WERI-Rb-1 (cell line): ENCODE measurements at regions not wholly inside any gene's neighbourhood (a gene's known extent, or its start where the extent isn't known, plus 50 kb on each side); places are given as distances from the start of the nearest gene placed in this dataset.

Experiments used
- DNase-seq: peaks from one replicate; pipeline ENCODE4 v3.0.0-alpha.2; 2020
- H3K27ac ChIP-seq: fragments of 250-450 bp; sonication (Bioruptor Pico); 2 replicates; pipeline ENCODE4 v1.5.1; 2020; ENCODE audit warnings: mild to moderate bottlenecking, moderate library complexity
- H3K27me3 ChIP-seq: fragments of 250-450 bp; sonication (Bioruptor Pico); 2 replicates; pipeline ENCODE4 v1.5.1; 2021; ENCODE audit warnings: mild to moderate bottlenecking, low read depth, moderate library complexity; ENCODE audit not compliant: insufficient read depth, severe bottlenecking
- H3K36me3 ChIP-seq: fragments of 250-450 bp; sonication (Bioruptor Pico); 2 replicates; pipeline ENCODE4 v1.5.1; 2020; ENCODE audit warnings: mild to moderate bottlenecking, moderate library complexity
- H3K4me3 ChIP-seq: 2 replicates; pipeline ENCODE4 v1.5.1; 2011; ENCODE audit warnings: low read depth, mild to moderate bottlenecking, control low read depth, low read length
- H3K9me3 ChIP-seq: fragments of 250-450 bp; sonication (Bioruptor Pico); 2 replicates; pipeline ENCODE4 v1.5.1; 2021; ENCODE audit warnings: mild to moderate bottlenecking, moderate library complexity; ENCODE audit not compliant: severe bottlenecking
- TF ChIP-seq, protein P1 (sequence below): IDR thresholded peaks from 2 replicates; pipeline ENCODE4 v1.5.1; 2011; ENCODE audit warnings: low read depth, mild to moderate bottlenecking, control low read depth, inconsistent platforms, low read length

GRCh38 chr10:58082248-58082647 lies 185.4 kb downstream of the IPMK start:
- TF ChIP-seq, protein P1, sequence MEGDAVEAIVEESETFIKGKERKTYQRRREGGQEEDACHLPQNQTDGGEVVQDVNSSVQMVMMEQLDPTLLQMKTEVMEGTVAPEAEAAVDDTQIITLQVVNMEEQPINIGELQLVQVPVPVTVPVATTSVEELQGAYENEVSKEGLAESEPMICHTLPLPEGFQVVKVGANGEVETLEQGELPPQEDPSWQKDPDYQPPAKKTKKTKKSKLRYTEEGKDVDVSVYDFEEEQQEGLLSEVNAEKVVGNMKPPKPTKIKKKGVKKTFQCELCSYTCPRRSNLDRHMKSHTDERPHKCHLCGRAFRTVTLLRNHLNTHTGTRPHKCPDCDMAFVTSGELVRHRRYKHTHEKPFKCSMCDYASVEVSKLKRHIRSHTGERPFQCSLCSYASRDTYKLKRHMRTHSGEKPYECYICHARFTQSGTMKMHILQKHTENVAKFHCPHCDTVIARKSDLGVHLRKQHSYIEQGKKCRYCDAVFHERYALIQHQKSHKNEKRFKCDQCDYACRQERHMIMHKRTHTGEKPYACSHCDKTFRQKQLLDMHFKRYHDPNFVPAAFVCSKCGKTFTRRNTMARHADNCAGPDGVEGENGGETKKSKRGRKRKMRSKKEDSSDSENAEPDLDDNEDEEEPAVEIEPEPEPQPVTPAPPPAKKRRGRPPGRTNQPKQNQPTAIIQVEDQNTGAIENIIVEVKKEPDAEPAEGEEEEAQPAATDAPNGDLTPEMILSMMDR, result no peak
- Histone ChIP-seq H3K27ac (no peak overlapping the region), H3K4me3 (no peak overlapping the region), H3K27me3 (no peaks in the 10 kb centered on the region), H3K9me3 (no peaks in the 10 kb centered on the region), H3K36me3 (no peaks in the 10 kb centered on the region)
- no peak for DNase-seq

DNA sequence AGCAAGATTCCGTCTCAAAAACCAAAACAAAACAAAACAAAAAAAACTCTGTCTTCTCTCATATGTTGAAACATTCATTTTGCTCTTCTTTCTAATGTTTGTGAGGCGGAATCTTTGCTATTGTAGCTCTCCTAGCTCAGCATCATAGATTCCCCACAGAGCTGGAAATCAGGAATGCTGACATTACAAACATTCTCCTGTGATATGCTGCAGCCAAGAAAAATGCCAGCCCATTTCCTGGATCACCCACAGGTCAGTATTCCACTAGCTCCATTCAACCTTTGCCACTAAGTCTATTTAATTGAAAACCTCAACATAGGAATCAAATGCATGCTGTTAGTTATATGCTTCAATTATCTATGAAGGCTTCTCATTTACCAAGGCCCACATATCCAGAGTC lies 186.3 kb downstream of the IPMK start:
- Histone ChIP-seq H3K9me3 (no peaks in the 10 kb centered on the region), H3K4me3 (no peak overlapping the region), H3K27me3 (no peaks in the 10 kb centered on the region), H3K36me3 (no peaks in the 10 kb centered on the region), H3K27ac (no peak overlapping the region)
- no peak for DNase-seq
- TF ChIP-seq, protein P1, result no peak

- H3K4me3 ChIP-seq, result no peak overlapping the region
- no peaks in the 10 kb centered on the region for H3K36me3 ChIP-seq
- DNase-seq, result no peak
- no peaks in the 10 kb centered on the region for H3K9me3 ChIP-seq
- TF ChIP-seq, protein P1, result no peak
- H3K27me3 ChIP-seq, result no peaks in the 10 kb centered on the region
- no peak overlapping the region for H3K27ac ChIP-seq
Measured at GRCh38 chr10:58079461-58079860, 188.2 kb downstream of the IPMK start.

DNA sequence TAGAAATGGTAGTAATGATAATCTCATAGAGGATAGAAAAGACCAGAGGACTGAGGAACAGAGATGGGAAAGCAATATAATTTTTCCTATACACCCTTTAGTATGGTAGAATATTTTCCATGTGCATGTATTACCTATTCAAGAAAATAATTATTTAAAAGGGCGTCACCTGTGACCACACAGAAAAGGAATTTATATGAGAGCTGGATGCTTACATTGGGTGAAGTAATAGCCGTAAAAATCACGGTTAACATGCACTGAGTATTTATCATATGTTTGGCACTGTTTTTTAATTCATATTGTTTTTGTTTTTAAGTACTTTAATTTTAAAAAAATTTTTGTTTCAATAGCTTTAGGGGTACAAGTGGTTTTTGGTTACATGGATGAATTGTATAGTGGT lies 195.1 kb downstream of the IPMK start:
- Histone ChIP-seq H3K4me3 (no peak overlapping the region), H3K27me3 (no peaks in the 10 kb centered on the region), H3K27ac (no peak overlapping the region), H3K9me3 (no peaks in the 10 kb centered on the region), H3K36me3 (no peaks in the 10 kb centered on the region)
- TF ChIP-seq, protein P1, result no peak
- no peak for DNase-seq

- no peaks in the 10 kb centered on the region for H3K36me3 ChIP-seq
- H3K9me3 ChIP-seq, result no peaks in the 10 kb centered on the region
- H3K27ac ChIP-seq, result no peak overlapping the region
- TF ChIP-seq, protein P1, result no peak
- no peak overlapping the region for H3K4me3 ChIP-seq
- no peaks in the 10 kb centered on the region for H3K27me3 ChIP-seq
- no peak for DNase-seq
Measured at GRCh38 chr10:58070956-58071355, 196.7 kb downstream of the IPMK start.

- Histone ChIP-seq H3K9me3 (no peaks in the 10 kb centered on the region), H3K27me3 (no peaks in the 10 kb centered on the region), H3K36me3 (no peaks in the 10 kb centered on the region), H3K4me3 (no peak overlapping the region), H3K27ac (no peak overlapping the region)
- DNase-seq, result no peak
- TF ChIP-seq, protein P1, result no peak
Measured at GRCh38 chr10:58068809-58069208, 198.9 kb downstream of the IPMK start.
